GM23338 (cell line): ENCODE measurements at regions not wholly inside any gene's neighbourhood (a gene's known extent, or its start where the extent isn't known, plus 50 kb on each side); places are given as distances from the start of the nearest gene placed in this dataset.

Source experiments
- ATAC-seq: fragments of 200-7000 bp; cut with Tn5 transposase; 3 replicates; pipeline ENCODE4 v1.9.1; 2020
- DNase-seq: peaks from one replicate; pipeline ENCODE4 v3.0.0-alpha.2; 2015; ENCODE audit warnings: low spot score
- H2AFZ ChIP-seq: fragments of 200-600 bp; sonication (generic); 2 replicates; pipeline ENCODE4 v1.8.0; 2016; ENCODE audit warnings: antibody characterized with exemption, mild to moderate bottlenecking, moderate library complexity
- H3F3A ChIP-seq: fragments of 200-600 bp; sonication (generic); replicated peaks from 2 replicates; pipeline ENCODE4 v1.8.0; 2017; ENCODE audit warnings: antibody characterized with exemption, mixed run types, low read depth
- H3K27ac ChIP-seq: fragments of 200-600 bp; sonication (generic); 2 replicates; pipeline ENCODE4 v1.6.1; 2016; ENCODE audit warnings: low read depth
- H3K27me3 ChIP-seq: fragments of 200-600 bp; sonication (generic); 2 replicates; pipeline ENCODE4 v1.8.0; 2016; ENCODE audit warnings: mild to moderate bottlenecking, mixed run types, moderate library complexity; ENCODE audit not compliant: insufficient read depth
- H3K36me3 ChIP-seq: fragments of 200-600 bp; sonication (generic); 2 replicates; pipeline ENCODE4 v1.8.0; 2016; ENCODE audit warnings: mild to moderate bottlenecking; ENCODE audit not compliant: insufficient read depth
- H3K4me1 ChIP-seq: fragments of 200-600 bp; sonication (generic); 2 replicates; pipeline ENCODE4 v1.8.0; 2016; ENCODE audit warnings: mild to moderate bottlenecking, moderate library complexity; ENCODE audit not compliant: insufficient read depth
- H3K4me2 ChIP-seq: fragments of 200-600 bp; sonication (generic); 2 replicates; pipeline ENCODE4 v1.7.1; 2017; ENCODE audit warnings: mixed run types
- H3K4me3 ChIP-seq: fragments of 200-600 bp; sonication (generic); 2 replicates; pipeline ENCODE4 v1.6.1; 2016; ENCODE audit warnings: mixed run types
- H3K79me2 ChIP-seq: fragments of 200-600 bp; sonication (generic); replicated peaks from 2 replicates; pipeline ENCODE4 v1.8.0; 2017; ENCODE audit warnings: mild to moderate bottlenecking; ENCODE audit not compliant: insufficient read depth
- H3K9me2 ChIP-seq: fragments of 200-600 bp; sonication (generic); 2 replicates; pipeline ENCODE4 v1.8.0; 2017; ENCODE audit not compliant: insufficient read depth
- H4K20me1 ChIP-seq: fragments of 200-600 bp; sonication (generic); replicated peaks from 2 replicates; pipeline ENCODE4 v1.8.0; 2017; ENCODE audit warnings: mild to moderate bottlenecking; ENCODE audit not compliant: insufficient read depth
- H3K27ac Mint-ChIP-seq: 2 replicates; pipeline ENCODE4 v1.8.0; 2020; ENCODE audit warnings: inconsistent platforms, mild to moderate bottlenecking, moderate library complexity, mixed read lengths
- H3K27me3 Mint-ChIP-seq: 3 replicates; pipeline ENCODE4 v1.8.0; 2022; ENCODE audit warnings: low read depth, mild to moderate bottlenecking, moderate library complexity, mixed read lengths, inconsistent platforms; ENCODE audit not compliant: insufficient read depth, poor library complexity
- H3K36me3 Mint-ChIP-seq: 3 replicates; pipeline ENCODE4 v1.8.0; 2021; ENCODE audit warnings: low read depth, mild to moderate bottlenecking, inconsistent platforms, moderate library complexity, mixed read lengths
- H3K4me1 Mint-ChIP-seq: 3 replicates; pipeline ENCODE4 v1.8.0; 2020; ENCODE audit warnings: mild to moderate bottlenecking, inconsistent platforms, mixed read lengths
- H3K4me3 Mint-ChIP-seq: 3 replicates; pipeline ENCODE4 v1.8.0; 2021; ENCODE audit warnings: moderate library complexity, mild to moderate bottlenecking, inconsistent platforms, mixed read lengths
- H3K9me3 Mint-ChIP-seq: 3 replicates; pipeline ENCODE4 v1.8.0; 2020; ENCODE audit warnings: moderate library complexity, mild to moderate bottlenecking, inconsistent platforms, mixed read lengths
- CREB1 ChIP-seq: fragments of 250-450 bp; sonication (Bioruptor Pico); IDR thresholded peaks from 2 replicates; pipeline ENCODE4 v1.5.0; 2020; ENCODE audit warnings: low read depth, mild to moderate bottlenecking, moderate library complexity
- EZH2 ChIP-seq: fragments of 200-600 bp; sonication (generic); IDR thresholded peaks from one replicate; pipeline ENCODE4 v1.8.0; 2017; ENCODE audit warnings: antibody characterized with exemption, mild to moderate bottlenecking, low read depth; ENCODE audit not compliant: unreplicated experiment
- EZH2phosphoT487 ChIP-seq: fragments of 200-600 bp; sonication (generic); IDR thresholded peaks from one replicate; pipeline ENCODE4 v1.8.1; 2018; ENCODE audit warnings: antibody characterized with exemption; ENCODE audit not compliant: unreplicated experiment
- POLR2AphosphoS5 ChIP-seq: IDR thresholded peaks from 2 replicates; pipeline ENCODE4 v1.6.1; 2016; ENCODE audit warnings: antibody characterized with exemption, low read depth
- STAT1 ChIP-seq: IDR thresholded peaks from one replicate; pipeline ENCODE4 v1.6.1; 2016; ENCODE audit warnings: antibody characterized with exemption; ENCODE audit not compliant: unreplicated experiment
- ZNF331 ChIP-seq: fragments of 250-450 bp; sonication (Bioruptor Pico); IDR thresholded peaks from 2 replicates; pipeline ENCODE4 v1.5.0; 2020; ENCODE audit warnings: low read depth, mild to moderate bottlenecking, moderate library complexity
- TF ChIP-seq, protein P1 (sequence below), 2 experiments: fragments of 200-600 bp in 1 of 2; sonication (generic) in 1 of 2; conservative IDR thresholded peaks; 2 replicates each; pipeline versions ENCODE4 v1.5.1 to v1.6.1; 2016 to 2017; ENCODE audit warnings: antibody characterized with exemption in 2 of 2, low read depth in 2 of 2, mild to moderate bottlenecking in 2 of 2, moderate library complexity in 1 of 2
- TF ChIP-seq, protein P2 (sequence below): IDR thresholded peaks from 2 replicates; pipeline ENCODE4 v1.6.1; 2016; ENCODE audit warnings: antibody characterized with exemption
- TF ChIP-seq, protein P3 (sequence below): IDR thresholded peaks from one replicate; pipeline ENCODE4 v1.6.1; 2018; ENCODE audit warnings: antibody characterized with exemption; ENCODE audit not compliant: unreplicated experiment
- TF ChIP-seq, protein P4 (sequence below): fragments of 250-450 bp; sonication (Bioruptor Pico); IDR thresholded peaks from 2 replicates; pipeline ENCODE4 v1.5.0; 2020; ENCODE audit warnings: mild to moderate bottlenecking, moderate library complexity

DNA sequence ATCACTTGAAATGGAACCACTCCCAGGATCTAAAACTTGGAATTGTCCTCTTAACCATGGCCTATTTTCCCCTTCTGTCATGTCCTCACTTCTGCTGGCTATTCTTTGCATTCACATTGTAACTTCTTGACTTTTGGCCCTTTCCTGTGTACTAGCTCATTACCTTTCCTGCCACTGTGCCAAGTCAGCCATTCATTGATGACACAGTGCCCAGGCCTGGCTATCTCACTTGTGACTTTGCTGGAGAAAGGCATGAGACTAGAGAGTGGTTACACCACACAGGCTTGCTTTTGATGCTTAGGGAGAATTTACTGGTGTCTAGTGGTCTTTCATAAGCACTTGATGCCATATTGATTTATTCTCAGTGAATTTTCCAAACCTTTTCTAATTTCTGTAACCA, 101.1 kb downstream of the NR1D2 start (continued):
- TF ChIP-seq, protein P1, sequence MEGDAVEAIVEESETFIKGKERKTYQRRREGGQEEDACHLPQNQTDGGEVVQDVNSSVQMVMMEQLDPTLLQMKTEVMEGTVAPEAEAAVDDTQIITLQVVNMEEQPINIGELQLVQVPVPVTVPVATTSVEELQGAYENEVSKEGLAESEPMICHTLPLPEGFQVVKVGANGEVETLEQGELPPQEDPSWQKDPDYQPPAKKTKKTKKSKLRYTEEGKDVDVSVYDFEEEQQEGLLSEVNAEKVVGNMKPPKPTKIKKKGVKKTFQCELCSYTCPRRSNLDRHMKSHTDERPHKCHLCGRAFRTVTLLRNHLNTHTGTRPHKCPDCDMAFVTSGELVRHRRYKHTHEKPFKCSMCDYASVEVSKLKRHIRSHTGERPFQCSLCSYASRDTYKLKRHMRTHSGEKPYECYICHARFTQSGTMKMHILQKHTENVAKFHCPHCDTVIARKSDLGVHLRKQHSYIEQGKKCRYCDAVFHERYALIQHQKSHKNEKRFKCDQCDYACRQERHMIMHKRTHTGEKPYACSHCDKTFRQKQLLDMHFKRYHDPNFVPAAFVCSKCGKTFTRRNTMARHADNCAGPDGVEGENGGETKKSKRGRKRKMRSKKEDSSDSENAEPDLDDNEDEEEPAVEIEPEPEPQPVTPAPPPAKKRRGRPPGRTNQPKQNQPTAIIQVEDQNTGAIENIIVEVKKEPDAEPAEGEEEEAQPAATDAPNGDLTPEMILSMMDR (conservative IDR thresholded peaks at IDR 0.05; ENCODE audit: low read depth in 2 of 2): no peak
- TF ChIP-seq CREB1 (CRISPR knock-in tag) (no peak), EZH2 (no peak)
- TF ChIP-seq, protein P2, sequence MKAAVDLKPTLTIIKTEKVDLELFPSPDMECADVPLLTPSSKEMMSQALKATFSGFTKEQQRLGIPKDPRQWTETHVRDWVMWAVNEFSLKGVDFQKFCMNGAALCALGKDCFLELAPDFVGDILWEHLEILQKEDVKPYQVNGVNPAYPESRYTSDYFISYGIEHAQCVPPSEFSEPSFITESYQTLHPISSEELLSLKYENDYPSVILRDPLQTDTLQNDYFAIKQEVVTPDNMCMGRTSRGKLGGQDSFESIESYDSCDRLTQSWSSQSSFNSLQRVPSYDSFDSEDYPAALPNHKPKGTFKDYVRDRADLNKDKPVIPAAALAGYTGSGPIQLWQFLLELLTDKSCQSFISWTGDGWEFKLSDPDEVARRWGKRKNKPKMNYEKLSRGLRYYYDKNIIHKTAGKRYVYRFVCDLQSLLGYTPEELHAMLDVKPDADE: no peak

DNA sequence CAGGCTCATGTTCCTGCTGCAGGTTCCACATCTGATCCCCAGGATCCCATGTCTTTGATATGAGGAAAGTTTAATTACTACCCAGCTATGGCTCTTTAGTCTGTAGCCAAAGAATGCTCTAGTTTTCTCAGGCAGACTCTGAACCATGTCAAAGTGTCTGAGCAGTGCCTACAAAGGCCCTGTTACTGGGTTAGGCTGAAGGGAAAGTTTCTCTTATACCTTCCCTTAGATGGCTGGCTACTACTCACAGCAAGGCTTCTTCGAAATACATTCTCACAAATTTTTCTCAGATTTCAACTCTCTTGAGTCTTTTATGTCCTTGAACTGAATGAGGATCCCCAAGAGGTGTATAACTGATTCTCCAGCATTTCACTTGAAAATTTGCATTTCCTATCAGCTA, 102.4 kb downstream of the NR1D2 start:
- Mint-ChIP-seq H3K27ac (no peak overlapping the region), H3K4me3 (no peak overlapping the region), H3K27me3 (no peaks in the 10 kb centered on the region), H3K4me1 (no peaks in the 10 kb centered on the region), H3K36me3 (no peaks in the 10 kb centered on the region), H3K9me3 (no peaks in the 10 kb centered on the region)
- H4K20me1 ChIP-seq: no peaks in the 10 kb centered on the region
- no peaks in the 10 kb centered on the region for H3K79me2 ChIP-seq
- no peak overlapping the region for H3K4me2 ChIP-seq
- no peak for ATAC-seq
- no peak overlapping the region for H3K27ac ChIP-seq
- DNase-seq: no peak
- H3K4me1 ChIP-seq: no peaks in the 10 kb centered on the region
- H3K27me3 ChIP-seq: no peaks in the 10 kb centered on the region
- H3F3A ChIP-seq: no peaks in the 10 kb centered on the region
- H2AFZ ChIP-seq: no peak overlapping the region
- H3K9me2 ChIP-seq: 0 out of 2 replicates have a peak, but pooled peaks cover 3% of the 10 kb centered on the region
- H3K4me3 ChIP-seq: no peak overlapping the region
- no peaks in the 10 kb centered on the region for H3K36me3 ChIP-seq
- TF ChIP-seq, protein P3, sequence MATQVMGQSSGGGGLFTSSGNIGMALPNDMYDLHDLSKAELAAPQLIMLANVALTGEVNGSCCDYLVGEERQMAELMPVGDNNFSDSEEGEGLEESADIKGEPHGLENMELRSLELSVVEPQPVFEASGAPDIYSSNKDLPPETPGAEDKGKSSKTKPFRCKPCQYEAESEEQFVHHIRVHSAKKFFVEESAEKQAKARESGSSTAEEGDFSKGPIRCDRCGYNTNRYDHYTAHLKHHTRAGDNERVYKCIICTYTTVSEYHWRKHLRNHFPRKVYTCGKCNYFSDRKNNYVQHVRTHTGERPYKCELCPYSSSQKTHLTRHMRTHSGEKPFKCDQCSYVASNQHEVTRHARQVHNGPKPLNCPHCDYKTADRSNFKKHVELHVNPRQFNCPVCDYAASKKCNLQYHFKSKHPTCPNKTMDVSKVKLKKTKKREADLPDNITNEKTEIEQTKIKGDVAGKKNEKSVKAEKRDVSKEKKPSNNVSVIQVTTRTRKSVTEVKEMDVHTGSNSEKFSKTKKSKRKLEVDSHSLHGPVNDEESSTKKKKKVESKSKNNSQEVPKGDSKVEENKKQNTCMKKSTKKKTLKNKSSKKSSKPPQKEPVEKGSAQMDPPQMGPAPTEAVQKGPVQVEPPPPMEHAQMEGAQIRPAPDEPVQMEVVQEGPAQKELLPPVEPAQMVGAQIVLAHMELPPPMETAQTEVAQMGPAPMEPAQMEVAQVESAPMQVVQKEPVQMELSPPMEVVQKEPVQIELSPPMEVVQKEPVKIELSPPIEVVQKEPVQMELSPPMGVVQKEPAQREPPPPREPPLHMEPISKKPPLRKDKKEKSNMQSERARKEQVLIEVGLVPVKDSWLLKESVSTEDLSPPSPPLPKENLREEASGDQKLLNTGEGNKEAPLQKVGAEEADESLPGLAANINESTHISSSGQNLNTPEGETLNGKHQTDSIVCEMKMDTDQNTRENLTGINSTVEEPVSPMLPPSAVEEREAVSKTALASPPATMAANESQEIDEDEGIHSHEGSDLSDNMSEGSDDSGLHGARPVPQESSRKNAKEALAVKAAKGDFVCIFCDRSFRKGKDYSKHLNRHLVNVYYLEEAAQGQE: no peak
- TF ChIP-seq EZH2phosphoT487: no peak
- TF ChIP-seq, protein P1 (conservative IDR thresholded peaks at IDR 0.05; ENCODE audit: low read depth in 2 of 2): no peak
- TF ChIP-seq, protein P4, sequence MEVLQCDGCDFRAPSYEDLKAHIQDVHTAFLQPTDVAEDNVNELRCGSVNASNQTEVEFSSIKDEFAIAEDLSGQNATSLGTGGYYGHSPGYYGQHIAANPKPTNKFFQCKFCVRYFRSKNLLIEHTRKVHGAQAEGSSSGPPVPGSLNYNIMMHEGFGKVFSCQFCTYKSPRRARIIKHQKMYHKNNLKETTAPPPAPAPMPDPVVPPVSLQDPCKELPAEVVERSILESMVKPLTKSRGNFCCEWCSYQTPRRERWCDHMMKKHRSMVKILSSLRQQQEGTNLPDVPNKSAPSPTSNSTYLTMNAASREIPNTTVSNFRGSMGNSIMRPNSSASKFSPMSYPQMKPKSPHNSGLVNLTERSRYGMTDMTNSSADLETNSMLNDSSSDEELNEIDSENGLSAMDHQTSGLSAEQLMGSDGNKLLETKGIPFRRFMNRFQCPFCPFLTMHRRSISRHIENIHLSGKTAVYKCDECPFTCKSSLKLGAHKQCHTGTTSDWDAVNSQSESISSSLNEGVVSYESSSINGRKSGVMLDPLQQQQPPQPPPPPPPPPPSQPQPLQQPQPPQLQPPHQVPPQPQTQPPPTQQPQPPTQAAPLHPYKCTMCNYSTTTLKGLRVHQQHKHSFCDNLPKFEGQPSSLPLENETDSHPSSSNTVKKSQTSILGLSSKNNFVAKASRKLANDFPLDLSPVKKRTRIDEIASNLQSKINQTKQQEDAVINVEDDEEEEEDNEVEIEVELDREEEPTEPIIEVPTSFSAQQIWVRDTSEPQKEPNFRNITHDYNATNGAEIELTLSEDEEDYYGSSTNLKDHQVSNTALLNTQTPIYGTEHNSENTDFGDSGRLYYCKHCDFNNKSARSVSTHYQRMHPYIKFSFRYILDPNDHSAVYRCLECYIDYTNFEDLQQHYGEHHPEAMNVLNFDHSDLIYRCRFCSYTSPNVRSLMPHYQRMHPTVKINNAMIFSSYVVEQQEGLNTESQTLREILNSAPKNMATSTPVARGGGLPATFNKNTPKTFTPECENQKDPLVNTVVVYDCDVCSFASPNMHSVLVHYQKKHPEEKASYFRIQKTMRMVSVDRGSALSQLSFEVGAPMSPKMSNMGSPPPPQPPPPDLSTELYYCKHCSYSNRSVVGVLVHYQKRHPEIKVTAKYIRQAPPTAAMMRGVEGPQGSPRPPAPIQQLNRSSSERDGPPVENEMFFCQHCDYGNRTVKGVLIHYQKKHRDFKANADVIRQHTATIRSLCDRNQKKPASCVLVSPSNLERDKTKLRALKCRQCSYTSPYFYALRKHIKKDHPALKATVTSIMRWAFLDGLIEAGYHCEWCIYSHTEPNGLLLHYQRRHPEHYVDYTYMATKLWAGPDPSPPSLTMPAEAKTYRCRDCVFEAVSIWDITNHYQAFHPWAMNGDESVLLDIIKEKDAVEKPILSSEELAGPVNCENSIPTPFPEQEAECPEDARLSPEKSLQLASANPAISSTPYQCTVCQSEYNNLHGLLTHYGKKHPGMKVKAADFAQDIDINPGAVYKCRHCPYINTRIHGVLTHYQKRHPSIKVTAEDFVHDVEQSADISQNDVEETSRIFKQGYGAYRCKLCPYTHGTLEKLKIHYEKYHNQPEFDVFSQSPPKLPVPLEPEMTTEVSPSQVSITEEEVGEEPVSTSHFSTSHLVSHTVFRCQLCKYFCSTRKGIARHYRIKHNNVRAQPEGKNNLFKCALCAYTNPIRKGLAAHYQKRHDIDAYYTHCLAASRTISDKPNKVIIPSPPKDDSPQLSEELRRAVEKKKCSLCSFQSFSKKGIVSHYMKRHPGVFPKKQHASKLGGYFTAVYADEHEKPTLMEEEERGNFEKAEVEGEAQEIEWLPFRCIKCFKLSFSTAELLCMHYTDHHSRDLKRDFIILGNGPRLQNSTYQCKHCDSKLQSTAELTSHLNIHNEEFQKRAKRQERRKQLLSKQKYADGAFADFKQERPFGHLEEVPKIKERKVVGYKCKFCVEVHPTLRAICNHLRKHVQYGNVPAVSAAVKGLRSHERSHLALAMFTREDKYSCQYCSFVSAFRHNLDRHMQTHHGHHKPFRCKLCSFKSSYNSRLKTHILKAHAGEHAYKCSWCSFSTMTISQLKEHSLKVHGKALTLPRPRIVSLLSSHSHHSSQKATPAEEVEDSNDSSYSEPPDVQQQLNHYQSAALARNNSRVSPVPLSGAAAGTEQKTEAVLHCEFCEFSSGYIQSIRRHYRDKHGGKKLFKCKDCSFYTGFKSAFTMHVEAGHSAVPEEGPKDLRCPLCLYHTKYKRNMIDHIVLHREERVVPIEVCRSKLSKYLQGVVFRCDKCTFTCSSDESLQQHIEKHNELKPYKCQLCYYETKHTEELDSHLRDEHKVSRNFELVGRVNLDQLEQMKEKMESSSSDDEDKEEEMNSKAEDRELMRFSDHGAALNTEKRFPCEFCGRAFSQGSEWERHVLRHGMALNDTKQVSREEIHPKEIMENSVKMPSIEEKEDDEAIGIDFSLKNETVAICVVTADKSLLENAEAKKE (CRISPR knock-in tag): no peak
- no peak for TF ChIP-seq CREB1 (CRISPR knock-in tag)
- no peak for TF ChIP-seq STAT1
- no peak for TF ChIP-seq ZNF331 (CRISPR knock-in tag)
- TF ChIP-seq POLR2AphosphoS5: no peak
